ENCODE measurements at regions not wholly inside any gene's neighbourhood (a gene's known extent, or its start where the extent isn't known, plus 50 kb on each side); places are given as distances from the start of the nearest gene placed in this dataset.

DNA sequence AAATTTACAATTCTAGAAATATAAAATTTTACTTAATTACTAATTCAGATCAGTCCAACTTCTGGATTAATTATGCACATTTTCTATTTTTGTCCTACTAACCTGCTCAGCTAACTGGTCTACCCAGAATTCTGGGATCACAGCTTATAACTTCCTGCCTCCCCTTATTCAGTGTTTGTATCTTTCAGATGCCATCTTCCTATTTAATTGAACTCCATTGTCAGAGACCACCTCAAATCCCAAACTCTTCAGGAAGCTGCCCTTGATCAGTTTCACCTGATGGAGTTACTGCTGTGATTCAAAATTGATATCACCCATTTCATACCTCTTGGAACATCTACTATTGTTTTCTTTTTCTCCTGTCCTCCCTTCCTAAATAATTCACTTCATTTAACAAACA lies 259.2 kb downstream of the WDR11 start:
- TF ChIP-seq, protein P1, sequence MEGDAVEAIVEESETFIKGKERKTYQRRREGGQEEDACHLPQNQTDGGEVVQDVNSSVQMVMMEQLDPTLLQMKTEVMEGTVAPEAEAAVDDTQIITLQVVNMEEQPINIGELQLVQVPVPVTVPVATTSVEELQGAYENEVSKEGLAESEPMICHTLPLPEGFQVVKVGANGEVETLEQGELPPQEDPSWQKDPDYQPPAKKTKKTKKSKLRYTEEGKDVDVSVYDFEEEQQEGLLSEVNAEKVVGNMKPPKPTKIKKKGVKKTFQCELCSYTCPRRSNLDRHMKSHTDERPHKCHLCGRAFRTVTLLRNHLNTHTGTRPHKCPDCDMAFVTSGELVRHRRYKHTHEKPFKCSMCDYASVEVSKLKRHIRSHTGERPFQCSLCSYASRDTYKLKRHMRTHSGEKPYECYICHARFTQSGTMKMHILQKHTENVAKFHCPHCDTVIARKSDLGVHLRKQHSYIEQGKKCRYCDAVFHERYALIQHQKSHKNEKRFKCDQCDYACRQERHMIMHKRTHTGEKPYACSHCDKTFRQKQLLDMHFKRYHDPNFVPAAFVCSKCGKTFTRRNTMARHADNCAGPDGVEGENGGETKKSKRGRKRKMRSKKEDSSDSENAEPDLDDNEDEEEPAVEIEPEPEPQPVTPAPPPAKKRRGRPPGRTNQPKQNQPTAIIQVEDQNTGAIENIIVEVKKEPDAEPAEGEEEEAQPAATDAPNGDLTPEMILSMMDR (IDR thresholded peaks at IDR 0.05; ENCODE audit: insufficient read depth, low read depth, low read length), result no peak
- no peak overlapping the region for H3K4me3 ChIP-seq (ENCODE audit: low read depth, low read length)
- DNase-seq (ENCODE audit: low read depth), result no peak

DNA sequence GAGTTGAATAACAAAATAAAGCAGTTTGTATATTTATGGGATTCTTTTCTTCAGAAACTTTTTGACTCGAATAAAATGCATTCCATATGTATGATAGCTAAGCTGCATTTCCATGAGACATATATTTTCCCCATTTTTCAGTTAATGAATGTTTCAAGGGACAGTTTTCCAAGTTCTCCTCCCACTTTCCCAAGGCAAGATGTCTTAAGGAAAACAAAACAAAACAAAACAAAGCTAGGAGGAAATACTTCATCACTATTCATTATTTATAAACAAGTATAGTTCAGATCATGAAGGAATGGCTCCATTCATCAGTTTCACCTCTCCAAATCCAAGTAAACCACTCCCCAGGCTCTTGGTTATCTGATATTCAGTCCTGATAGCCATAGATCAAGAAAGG lies 261.0 kb downstream of the WDR11 start:
- DNase-seq (ENCODE audit: low read depth), result no peak

DNA sequence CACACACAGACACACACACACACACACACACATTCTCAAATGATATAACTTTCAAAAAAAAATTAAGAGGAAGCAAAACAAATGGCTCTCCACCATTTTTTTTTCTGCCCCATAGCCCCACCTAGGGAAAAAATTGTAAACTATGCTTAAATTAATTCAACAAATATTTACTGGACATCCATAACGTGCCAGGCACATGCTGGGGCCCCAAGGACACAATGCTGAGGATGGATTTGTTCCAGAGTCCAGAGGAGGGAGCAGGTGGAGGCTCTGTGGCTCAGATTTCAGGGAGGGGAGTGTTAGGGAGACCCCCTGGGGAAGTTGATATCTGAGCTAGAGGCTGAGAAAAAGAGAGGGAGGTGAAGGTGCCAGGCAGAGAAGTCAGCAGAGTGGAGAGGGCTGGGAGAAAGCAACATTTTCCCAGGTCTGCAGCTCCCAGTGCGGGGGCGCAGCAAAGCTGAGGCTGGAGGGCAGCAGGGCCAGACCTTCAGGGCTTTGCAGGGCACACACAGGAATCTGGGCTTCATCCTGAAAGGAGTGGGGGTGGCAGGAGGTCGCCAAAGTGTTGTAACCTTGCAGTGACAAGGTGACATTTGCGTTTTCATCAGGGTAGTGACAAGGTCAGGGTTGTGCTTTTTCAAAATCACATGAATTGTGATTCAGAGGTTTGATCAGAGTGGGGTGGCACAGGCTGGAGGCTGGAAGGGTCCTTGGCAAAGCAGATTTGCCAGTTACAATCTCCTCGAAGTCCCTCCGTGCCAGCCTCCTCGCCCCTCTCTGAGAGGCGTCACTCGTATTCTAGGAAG lies 261.6 kb downstream of the WDR11 start:
- TF ChIP-seq, protein P1 (IDR thresholded peaks at IDR 0.05; ENCODE audit: insufficient read depth, low read depth, low read length), result no peak
- H3K4me3 ChIP-seq (ENCODE audit: low read depth, low read length), result no peak overlapping the region
- no peak for DNase-seq (ENCODE audit: low read depth)

More for the DNA sequence above, 261.0 kb downstream of the WDR11 start:
- TF ChIP-seq, protein P1 (IDR thresholded peaks at IDR 0.05; ENCODE audit: insufficient read depth, low read depth, low read length), result no peak
- H3K4me3 ChIP-seq (ENCODE audit: low read depth, low read length), result no peak overlapping the region

DNA sequence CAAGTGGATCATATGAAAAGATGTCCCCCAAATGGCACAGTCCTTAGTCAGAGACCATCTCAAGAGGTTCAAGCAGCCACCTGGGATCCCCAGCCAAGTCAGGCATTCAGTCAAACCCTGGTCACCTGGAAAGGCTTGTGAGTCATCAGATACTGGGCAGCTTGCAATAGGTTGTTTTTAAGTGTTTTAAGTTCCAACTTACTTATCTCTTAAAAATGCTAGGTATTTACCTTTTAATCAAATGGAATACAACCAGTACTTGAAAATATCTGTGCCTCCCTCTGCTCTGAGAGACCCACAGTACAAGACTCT lies 262.2 kb downstream of the WDR11 start:
- TF ChIP-seq, protein P1 (IDR thresholded peaks at IDR 0.05; ENCODE audit: insufficient read depth, low read depth, low read length), result no peak
- H3K4me3 ChIP-seq (ENCODE audit: low read depth, low read length), result no peak overlapping the region
- DNase-seq (ENCODE audit: low read depth), result no peak

DNA sequence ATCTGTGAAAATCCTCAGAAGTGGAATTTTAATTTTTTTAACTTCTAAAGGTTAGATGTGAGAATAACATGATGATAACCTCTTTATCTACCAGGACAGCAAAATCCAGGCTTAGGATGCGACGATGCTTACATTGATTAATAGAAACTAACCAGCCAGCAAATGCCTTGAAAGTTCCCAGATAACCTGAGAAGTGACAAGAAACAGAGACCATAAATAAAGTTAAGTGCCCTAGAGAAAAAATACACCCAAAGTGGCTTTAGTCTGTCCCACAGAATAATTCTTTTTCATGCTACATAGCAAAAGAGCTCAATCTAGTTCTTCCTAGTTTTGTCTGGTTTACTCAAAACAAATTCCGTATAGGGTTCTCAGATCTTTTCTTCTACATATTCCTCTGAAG lies 262.7 kb downstream of the WDR11 start:
- TF ChIP-seq, protein P1 (IDR thresholded peaks at IDR 0.05; ENCODE audit: insufficient read depth, low read depth, low read length), result no peak
- no peak for DNase-seq (ENCODE audit: low read depth)
- no peak overlapping the region for H3K4me3 ChIP-seq (ENCODE audit: low read depth, low read length)

DNA sequence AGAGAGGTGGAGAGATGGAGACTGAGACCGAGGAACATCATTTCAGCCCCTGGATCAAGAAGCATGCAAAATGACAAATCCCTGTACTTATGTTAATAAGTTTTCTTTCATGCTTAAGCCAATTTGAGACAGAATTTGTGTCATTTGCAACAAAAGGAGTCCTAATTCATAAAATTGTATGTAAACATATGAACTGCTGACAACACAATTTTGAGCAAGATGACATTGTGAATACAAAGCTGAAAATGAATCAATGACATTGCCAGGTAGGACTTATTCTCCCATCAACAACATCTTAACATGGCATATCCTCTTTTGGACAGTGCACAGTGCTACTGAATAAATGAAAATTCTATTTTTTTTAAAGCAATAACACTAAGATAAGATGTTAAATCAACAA lies 264.0 kb downstream of the WDR11 start:
- DNase-seq (ENCODE audit: low read depth), result no peak
- no peak overlapping the region for H3K4me3 ChIP-seq (ENCODE audit: low read depth, low read length)
- TF ChIP-seq, protein P1 (IDR thresholded peaks at IDR 0.05; ENCODE audit: insufficient read depth, low read depth, low read length), result no peak

DNA sequence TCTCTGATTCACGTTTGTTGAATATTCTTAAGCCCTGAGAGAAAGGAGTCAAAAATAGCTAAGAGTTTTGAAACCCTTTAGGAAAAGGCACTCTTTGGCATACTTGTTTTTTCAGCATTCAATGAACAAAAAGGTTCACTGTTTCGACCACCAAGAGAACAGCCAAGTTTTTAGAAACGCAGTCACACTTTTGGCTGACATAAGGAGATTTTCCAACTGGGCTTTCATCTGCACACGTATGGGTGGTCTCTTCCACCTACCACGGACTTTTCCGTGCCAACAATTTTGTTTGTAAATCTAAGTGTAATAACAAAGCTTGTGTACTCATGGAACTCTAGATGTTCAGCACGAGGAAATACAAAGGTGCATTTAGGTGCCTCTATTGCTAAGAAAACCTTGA lies 270.3 kb downstream of the WDR11 start:
- no peak overlapping the region for H3K4me3 ChIP-seq (ENCODE audit: low read depth, low read length)
- no peak for DNase-seq (ENCODE audit: low read depth)
- TF ChIP-seq, protein P1 (IDR thresholded peaks at IDR 0.05; ENCODE audit: insufficient read depth, low read depth, low read length), result no peak
